Muscle of back (tissue), 3 donors: ENCODE measurements at regions not wholly inside any gene's neighbourhood (a gene's known extent, or its start where the extent isn't known, plus 50 kb on each side); places are given as distances from the start of the nearest gene placed in this dataset.

Experiments used
- DNase-seq, 3 donors: peaks; one replicate each; pipeline versions ENCODE4 v3.0.0 to v3.0.0-alpha.2; 2013

DNA sequence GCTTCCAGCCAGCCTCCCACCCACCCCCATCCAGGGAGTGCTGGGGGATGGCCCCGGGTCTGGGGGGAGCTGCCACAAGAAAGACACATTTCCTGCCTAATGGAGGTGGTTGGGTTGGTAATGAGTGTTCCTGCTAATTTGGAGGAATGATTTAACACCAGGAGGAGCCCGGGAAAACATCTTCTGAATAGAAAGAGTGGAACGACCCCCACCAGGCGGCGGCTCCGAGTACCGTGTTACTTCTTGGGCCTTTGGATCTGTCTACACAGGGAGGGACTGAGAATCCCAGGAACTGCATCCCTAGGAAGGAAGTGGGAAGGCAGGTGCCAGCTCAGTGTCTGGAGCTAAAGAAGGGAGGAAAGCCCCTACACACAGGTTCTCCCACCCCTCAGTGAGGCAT is 64.6 kb downstream of the TSPAN17 start:
- no peak for DNase-seq

DNA sequence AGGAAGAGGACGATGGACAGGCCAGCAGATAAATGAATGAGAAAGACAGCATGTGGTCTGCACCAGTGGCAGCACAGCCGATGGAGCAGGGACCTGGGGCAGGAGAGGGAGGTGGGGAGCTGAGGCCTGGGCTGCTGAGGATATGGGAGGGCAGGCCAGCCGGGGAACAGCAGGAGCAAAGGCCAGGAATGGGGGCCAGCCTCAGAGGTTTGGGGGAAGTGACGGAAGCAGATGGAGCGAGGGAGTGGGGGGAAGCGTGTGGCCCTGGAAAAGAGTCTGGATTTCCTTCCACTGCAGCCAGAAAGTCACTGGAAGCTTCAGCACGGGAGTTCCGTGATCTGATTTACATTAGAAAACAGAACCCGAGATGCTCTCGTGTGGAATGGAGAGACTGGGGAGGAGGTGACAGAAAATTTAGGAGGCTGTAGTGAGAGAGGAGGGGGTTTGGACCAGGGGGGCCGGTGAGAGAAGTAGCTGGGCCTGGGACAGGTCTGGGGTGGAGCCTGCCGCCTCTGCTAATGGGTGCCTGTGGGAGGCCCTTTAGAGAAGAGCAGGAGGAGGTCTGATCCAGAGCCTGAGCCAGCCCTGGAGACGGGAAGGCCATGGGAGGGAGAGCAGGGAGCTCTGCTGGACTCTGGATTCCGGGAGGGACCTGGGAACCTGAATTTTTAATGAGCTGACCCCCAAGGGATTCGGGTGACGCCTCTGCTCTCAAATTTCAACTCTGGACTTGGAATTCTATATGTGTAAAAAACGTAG is 65.4 kb downstream of the TSPAN17 start:
- DNase-seq = peak in 1 of 3 donors; percentile 30

DNA sequence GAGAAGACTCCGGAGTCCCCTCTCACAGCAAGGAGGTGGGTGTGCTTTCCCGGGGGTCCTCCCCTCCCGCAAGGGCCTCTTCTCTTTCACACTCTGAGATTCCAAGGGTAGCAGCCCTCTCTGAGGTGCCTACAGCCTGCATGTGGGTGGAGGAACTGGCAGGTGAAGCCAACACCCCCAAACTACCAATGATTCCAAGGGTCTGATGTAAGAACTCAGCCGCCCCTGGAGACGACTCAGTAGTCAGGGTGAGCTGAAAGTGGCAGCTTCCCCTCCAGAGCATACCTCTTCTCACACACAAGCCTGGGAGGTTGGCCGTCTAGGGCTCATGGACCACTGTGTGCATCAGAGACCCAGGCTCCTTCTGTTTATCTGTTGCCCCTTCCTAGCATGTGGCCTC is 66.1 kb downstream of the TSPAN17 start:
- DNase-seq = no peak

DNA sequence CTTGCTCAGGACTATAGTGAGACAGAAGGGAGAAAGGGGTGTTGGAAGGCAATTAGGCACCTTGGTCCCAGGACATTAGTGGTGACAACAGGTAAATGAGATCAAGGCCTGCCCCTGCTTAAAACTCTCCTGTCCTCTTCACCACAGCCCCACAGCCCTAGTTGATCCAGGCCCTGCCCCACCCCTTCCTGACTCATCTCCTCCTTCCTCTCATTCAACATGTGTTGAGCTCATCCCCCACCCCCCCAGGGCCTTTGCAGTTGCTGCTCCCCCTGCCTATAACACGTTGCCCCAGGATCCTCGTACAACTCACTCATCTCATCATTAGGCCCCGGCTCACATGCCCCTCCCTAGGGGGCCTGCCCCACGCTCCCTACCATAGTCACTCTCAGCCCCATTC is 66.8 kb downstream of the TSPAN17 start:
- no peak for DNase-seq

DNA sequence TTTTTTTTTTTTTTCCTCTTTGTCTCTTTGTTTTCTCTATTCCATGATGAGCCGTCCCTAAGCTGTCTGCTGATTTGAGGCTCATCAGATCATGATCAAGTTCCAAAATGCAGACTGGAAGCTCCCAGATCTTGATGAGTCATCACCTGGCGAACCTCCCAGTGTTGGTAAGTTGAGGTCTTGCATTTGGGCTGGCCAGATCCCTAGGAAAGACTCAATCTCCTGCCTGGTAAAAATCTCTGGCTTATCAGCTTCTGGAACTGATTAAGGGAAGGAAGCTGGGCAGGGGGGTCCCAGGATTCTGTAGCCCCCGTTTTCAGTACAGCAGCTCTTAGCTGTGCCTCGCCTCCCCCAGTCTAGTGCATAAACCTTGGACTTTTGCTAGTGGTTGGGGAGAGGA is 69.0 kb downstream of the TSPAN17 start:
- DNase-seq = peak in 2 of 3 donors; percentile 21 to 49

DNA sequence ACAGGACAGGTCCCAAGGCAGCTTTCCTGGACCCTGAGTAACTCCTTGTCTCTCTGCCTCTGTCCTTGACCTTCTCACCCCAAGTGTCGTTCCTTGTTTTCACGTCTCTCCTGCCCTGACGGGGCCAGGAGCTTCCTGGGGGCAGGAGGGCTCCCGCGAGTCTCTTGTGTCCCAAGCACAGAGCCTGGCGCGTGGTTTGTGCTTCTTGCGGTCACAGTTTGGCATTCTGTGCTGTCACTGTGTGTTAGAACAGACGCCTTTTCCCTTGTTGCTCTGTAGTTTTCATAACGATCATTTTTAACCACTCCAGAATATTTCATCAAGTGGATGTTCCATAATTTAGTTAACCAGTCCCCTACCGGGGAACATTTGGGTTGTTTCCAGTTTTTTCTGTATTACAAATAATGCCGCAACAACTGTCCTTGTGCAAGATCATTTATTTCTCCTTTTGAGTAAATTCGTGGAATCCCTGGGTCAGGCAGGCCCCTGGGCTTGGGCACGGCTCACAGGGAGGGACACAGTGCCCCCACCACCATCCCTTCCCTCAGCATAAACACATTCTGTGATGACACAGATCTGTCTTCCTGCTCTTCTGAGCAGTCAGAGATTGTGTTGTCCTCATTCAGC is 71.9 kb downstream of the TSPAN17 start:
- DNase-seq = no peak

DNA sequence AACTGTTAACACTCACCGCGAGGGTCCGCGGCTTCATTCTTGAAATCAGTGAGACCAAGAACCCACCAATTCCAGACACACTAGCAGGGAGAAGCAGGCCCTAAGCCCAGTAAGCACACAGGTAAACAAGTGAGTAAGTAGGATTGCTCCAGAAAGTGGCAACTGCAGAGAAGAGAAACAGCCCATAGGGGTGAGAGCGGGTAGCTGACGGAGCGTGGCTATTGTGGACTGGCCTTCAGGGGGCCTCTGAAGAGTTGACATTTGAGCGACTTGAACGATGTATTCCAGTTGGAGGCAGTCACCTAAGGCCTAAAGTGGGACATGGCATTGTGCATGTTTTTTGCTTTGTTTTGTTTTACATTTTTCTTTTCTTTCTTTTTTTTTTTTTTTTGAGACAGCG is 74.2 kb downstream of the TSPAN17 start:
- no peak for DNase-seq

DNA sequence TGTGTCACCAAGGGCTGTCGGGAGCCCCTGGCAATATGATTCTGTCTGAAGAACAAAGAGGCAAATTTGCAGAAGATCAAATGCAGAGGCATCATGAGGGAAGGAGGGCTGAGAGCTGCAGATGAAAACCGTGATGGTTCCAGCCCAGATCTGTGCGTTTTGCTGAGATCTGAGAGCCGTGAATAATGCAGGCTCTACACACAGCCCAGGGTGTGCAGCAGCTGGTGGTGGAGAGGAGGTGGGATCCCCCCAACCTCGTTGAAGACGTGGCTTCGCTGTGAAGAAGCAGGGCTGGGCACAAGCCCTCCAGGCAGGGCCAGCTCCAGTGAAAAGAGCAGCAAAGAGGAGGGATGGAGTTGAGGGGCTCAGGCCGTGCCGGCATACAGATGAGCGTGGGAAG is 75.5 kb downstream of the TSPAN17 start:
- no peak for DNase-seq

DNA sequence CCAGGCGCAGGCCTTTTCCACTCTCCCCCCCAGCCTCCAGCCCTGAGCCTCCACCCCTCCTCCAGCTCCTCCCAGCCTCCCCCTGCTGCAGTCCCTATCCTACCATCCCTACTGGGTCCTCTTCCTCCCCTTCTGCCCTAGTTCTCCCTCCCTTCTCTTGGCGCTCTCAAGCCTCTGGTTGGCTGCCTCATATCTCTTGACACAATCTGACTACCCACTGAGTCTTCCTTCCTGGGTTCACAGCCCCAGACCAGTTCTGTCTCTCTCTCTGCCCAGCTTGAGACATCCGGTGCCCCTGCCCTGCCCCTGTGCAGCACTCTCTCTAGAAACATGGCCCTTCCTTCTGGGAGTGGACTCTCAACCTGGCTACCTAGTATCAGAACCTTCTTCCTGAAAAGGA is 76.2 kb downstream of the TSPAN17 start:
- no peak for DNase-seq

DNA sequence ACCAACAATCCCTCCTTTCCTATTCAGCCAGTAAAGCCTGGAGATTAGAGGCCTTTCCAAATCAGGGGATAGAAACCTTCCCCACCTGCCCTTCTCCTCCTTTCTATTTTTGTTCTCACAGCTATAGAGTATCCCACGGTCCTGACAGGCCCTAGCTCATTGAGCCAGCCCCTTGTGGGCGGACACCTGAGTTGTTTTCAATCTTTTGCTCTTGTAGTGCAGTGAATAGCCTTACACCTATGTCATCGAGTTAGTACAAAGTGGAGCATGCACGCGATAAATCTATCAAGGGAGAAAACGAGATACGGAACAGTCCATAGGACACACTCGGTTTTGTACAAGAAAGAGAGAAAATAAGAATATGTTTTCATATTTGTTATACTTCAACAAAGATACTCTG is 77.2 kb downstream of the TSPAN17 start:
- DNase-seq = no peak

DNA sequence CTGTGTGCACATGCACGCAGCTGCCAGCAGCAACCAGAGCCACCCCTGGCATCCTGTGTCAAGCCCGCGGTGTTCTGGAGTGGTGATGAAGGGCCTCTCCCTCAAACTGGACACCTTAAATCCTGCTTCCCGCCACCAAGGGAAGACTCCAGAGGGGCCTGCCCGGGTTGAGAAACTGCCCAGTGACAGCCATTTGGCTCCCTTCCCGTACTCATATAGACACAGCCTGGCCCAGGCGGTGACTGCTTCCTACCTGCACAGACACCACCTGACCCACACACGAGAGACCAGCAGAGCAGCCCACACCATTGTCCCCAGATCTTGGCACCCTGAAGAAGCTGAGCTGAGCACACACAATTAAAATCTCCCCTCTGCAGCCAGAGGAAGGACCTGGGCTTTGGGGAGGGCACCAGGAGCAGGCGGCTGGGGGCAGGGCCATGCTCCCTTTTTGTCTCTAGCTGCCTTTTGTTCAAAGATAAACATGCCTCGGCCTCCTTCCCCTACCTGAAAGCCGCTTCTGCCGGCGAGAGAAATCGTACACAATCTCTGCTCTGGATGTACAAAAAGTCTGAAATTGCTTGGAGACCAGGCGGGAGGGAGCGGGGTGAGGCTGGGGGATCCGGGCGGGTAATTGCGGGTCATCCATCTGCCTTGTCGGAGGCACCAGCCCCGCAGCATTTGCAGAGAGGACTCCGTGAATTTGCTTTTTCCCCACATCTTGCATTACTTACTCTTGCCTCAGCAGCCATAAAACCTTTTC is 78.4 kb downstream of the TSPAN17 start:
- no peak for DNase-seq

DNA sequence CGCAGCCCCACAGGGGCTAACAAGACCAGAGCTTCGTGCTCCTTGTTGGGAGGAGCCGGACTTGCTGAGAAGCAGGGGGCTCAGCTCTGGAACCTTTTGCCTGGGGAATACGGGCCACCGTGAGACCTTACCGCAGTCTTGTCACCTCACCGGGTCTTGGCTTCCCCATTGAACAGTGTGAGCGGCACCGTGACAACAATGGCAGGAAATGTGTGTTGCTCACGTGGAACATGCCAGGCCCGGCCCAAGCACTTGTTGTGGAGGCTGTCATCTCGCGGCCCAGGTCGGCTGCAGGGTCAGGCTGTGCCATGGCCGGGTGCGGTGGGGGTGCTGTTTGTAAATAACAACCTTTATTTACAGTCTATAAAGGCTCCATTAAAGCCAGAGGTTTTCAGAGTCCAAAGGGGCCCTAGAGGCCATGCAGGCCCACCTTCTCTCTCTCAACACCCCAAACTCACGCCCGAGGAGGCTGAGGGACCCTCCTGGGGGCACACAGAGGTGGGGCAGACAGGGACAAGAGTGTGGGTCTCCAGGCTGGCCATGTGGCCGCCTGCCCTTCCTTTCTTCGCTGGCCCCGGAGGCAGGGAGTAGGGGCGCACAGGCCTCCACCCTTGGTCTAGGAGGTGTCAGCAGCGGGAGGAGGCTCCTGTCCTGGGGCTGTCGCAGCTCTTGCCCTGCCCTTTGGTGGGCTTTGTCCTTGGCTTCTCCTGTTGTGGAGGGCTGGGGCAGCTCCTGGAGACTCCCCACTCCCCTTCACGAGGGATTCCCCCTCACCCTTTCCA is 79.7 kb downstream of the TSPAN17 start:
- DNase-seq = no peak

DNA sequence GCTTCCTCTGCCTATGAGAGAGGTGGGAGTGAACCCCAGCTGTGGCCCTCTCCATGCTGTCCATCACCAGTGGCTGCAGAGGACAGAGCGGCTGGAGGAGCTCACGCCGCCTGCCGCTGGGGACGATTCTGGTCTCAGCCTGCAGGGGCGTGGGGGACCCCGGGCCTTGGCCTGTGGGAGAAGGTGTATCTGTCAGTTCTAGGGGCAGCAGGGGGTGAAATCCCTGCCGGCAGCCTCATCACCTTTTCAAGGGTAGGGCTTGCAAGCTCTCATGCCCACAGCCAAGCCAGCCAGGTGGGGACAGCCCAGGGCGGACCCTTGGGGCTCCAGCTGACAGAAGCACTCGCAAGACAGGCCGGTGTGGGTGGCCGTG is 80.2 kb downstream of the TSPAN17 start:
- DNase-seq = no peak

DNA sequence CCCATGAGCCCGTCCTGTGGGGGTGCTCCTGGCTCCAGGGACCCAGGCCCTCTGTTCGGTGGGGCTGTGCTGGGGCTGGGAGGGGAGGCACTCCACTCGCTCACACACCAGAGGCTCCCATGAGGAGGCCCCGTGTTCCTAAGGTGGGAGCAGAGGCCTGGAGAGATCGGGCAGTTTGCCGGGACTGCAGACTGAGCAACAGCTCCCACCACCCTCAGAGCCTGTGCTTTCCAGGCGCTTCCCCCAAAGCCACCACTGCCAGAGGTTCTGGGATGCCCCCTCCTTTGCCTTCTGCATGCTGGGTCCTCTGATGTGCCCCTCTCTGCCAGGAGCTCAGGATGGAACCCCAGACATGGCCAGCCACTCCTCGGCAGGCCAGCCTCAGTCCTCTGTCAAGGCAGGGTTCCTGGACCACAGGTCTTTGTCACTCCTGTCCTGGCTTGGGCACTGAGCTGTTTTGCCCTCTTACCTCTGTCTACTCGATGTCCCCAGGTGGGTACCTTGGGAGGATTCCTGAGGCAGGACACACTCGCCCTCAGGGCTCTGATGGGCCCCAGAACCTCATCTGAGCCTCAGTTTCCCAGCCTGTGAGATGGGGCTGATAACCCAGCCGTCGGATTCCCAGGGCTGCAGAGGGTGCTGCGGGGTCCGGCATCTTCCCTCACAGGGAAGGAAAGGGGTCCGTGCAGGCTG is 80.8 kb downstream of the TSPAN17 start:
- no peak for DNase-seq

DNA sequence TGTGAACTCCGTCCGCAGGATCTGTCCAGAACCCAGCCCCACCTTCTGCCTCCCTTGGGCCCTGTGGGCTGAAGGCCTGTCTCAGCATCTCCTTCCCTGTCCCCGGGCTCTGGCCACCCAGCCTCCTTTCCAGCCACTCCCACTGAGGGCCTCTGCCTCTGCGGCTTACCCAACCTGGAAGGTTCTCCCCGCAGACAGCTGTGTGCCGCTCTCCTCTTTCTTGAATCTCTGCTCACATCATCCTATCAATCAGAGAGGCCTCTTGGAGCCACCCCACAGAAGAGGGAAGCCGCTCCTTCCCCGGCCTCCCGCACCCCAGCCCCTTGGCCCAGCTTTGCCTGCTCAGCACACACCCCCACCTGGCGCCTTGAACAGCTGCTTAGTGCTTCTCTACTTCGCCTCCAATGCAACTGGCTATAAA is 81.5 kb upstream of the UNC5A start:
- no peak for DNase-seq

DNA sequence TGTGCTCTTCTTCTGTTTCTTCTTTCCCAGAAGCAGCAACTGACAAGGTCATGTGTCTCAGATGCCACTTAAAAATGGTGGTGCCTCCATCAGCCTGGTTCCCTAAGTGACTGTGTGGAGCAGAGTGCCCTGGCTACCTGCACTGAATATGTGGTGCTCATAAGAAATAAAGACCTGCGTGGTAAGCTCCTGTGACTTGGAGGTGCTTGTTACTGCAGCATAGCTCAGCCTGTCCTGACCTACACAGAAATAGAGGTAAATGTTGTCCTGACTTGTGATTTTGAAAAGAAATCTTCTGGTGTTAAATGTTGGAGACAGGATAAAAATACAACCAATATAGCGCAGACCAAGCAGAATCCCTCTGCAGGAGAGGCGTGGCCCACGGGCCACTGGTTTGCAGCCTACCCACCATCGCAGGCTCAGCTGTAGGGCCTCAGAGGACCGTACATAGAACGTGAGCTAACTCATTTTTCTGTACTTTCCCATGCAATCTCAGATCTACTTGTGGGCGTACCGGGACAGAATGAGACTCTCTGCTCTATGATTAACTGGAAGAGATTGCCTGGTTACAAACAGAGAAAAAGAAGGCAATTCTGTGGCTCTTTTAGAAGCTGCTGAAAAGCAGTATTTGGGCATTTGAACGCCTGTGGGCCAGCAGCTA is 79.4 kb upstream of the UNC5A start:
- DNase-seq = no peak

DNA sequence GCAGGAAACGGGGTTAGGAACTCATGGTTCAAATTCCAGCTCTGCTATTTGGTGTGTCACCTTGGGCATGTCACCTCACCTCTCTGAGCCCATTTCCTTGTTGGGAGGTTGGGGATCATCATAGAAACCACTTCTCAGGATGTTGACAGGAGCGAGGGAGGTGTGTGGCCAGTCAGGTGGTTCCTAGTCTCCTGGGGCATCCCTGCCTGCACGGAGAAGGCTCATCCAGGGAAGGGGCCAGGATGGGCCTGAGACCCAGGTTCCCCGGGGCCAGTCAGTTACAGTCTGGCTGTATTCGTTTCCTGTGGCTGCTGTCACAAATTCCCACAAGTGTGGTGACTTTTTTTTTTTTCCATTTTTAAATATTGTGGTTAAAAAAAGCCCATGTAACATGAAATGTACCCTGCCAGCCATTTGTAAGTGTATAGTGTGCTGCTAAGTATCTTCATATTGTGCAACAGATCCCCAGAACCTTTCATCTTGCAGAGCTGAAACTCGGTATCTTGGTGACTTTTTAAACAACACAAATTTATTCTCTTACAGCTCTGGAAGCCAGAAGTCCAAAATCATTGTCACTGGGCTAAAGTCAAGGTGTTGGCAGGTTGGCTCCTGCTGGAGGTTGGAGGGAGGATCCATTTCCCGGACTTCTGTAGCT is 78.7 kb upstream of the UNC5A start:
- no peak for DNase-seq

DNA sequence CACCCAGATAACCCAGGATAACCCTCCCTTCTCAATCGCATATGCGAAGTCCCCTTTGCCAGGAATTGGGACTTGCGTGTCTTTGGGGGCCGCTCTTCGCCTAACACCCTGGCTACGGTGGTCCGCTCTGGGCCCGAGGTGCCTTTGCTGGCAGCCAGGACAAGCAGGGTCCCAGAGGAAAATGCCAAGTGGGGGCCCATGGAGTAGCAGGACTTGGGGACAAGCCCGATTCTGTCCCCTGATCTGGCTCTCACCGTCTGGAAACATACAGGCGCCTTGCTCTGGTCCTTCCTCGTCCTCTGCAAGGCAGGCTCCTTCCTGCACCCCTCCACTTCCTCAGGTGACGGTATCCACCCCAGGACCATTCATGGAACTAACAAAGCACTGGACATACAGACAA is 78.1 kb upstream of the UNC5A start:
- no peak for DNase-seq

DNA sequence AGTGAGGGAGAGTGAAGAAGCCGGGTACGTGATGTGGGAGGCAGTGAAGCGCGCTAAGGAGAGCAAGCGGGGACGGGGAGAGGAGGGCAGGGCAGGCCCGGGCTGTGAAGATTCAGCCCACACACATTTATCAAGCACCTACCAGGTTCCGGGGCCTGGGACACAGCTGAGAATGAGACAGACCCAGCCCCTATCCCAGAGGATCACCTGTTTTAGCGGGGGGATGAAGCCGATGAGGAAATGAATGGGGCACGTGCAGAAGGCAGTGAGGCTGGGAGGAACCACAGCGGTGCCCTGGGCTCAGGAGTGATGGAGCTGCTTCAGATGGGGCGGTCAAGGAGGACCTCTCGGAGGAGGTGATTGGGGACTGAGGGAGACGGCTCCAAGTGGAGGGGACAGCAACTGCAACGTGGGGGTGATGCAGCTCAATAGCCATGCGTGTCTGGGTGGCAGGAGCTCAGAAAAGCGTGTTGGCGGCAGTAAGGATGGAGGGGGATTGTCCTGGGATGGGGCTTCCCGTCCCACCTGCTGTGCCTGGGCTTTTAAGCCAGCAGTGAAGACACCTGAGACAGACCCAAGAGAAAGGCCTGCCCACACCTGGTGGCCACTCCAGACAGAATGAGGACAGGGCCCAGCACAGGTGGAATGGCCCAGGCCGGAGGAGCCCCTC is 77.5 kb upstream of the UNC5A start:
- DNase-seq = no peak
